DMS79 treated with DMSO at 0.1 percent for 48 hours (cell line): ENCODE measurements at regions not wholly inside any gene's neighbourhood (a gene's known extent, or its start where the extent isn't known, plus 50 kb on each side); places are given as distances from the start of the nearest gene placed in this dataset.
"Not testable (repeated sequence)": the region's sequence is repeated elsewhere in the genome, so short reads cannot be mapped to it uniquely, and the experiment has no call there.

ENCODE experiments used
- DNase-seq: peaks from one replicate; lab custom pipeline; 2025; lab: John Stamatoyannopoulos, UW

- no peak for DNase-seq
Observed at GRCh38 chr11:87463486-87464102, 425.9 kb downstream of the TMEM135 start.

DNA sequence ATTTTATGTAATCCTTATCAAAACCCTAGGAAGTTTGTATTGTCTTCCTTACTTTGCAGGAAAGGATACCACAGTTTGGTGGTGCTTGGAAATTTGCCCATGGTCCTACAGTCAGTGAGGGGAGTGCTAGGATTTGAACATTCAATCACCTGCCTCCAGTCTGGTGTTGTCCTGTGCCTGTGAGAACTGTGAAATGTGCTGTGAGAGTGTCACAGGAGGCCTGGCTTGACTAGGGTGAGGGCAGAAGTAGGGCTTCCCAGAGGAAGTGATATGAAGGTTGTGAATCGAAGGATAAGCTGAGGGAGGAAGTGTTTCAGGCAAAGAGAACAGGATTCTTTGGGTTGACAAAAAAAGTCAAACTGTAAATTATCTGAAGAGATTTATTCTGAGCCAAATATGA lies 424.4 kb downstream of the TMEM135 start:
- DNase-seq, result no peak

GRCh38 chr11:87460842-87461637 lies 423.3 kb downstream of the TMEM135 start:
- no peak for DNase-seq

GRCh38 chr11:87460279-87460678 lies 422.5 kb downstream of the TMEM135 start:
- DNase-seq, result no peak

GRCh38 chr11:87459351-87459750 lies 421.6 kb downstream of the TMEM135 start:
- DNase-seq, result no peak

DNA sequence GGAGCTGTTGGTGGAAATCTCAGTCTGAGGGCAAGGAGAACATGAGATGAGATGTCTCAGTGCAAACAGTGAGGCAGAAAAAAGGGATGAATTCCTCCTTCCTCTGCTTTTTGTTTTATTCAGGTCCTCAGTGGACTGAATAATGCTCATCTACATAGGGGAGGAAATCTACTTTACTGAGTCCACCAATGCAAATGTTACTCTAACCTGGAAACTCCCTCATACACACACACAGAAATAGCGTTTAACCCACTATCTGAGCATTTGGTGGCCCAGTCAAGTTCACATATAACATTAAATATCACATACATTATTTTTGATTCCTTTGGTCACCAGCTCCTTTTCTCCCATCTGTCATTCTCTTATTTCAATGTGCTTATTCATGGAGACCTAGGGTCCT lies 418.8 kb downstream of the TMEM135 start:
- no peak for DNase-seq

DNA sequence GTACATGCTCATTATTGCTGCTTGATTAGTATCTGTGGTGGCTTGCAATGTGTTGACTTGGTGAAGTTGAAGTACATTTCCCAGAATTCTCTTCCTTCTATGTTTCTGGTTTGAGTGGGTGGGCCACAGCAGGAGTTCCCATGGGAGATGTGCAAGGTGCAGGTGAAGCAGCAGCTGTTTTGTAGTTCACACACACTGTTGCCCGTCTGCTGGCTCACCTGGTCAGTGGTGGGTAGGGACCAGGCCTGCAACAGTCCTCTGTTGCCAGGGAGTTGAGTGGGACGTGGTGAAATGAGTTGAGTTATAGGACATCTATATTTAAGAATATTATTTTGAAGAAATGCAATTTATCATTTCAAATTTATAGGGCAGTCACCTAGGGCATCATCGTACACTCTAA lies 417.4 kb downstream of the TMEM135 start:
- no peak for DNase-seq

DNA sequence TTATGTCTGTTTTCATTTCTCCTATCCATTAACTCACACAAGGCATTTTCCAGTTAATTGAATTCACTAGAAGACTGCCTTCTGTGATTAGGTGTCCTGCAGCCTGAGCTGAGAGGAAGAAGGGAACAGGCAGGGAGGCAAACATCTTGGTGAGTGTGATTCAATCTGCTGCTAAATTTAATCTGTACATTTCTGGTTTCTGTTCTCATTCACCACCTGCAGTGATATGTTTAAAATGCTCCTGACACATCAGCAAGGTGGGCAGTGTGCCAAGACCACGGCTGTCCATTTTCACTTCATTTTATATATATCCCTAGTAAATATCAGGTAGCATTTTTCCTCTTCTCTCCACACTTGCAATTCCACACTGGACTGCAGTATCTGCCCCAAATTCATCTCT lies 416.5 kb downstream of the TMEM135 start:
- no peak for DNase-seq

GRCh38 chr11:87453531-87454089 lies 415.9 kb downstream of the TMEM135 start:
- no peak for DNase-seq

DNA sequence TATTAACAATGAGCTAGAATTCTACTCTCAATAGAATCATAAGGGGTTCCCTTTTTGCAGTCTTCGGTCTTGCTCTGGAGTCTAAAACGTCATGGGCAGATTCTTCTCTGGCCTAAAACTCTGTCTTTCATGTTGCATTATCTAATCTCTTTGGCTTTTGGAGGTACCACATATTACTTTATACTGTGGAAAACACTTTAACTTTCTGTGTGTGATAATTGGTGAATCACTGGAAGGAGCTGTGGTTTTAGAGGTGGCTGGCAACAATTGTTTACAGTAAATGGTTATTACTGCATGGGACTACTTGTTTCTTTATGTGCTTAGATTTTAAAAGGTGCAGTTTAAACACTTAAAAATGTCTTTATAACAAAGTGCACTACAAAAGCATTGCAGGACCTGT lies 414.3 kb downstream of the TMEM135 start:
- DNase-seq, result not testable (repeated sequence)

GRCh38 chr11:87451395-87451794 lies 413.7 kb downstream of the TMEM135 start:
- DNase-seq, result no peak

GRCh38 chr11:87447606-87448005 lies 409.9 kb downstream of the TMEM135 start:
- no peak for DNase-seq

DNA sequence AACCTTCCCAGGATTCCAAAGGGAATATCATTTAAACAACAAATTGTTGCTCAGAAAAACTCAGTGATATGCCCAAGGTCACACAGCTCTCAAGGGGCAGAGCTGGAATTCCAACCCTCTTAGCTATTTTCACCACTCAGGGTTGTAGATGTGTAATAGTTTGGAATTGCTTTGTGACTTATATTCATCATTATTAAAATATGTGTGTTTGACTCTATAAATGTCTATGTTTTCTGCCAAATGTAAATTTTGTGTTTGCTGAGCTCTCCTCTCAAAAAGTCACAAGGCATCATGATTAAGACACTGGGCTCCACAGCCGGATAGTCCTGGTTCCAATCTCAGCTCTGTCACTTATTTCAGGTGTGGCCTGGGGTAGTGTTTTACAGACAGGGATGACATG lies 407.3 kb downstream of the TMEM135 start:
- DNase-seq, result no peak

GRCh38 chr11:87443707-87444106 lies 406.0 kb downstream of the TMEM135 start:
- DNase-seq, result no peak

GRCh38 chr11:87440076-87440770 lies 402.5 kb downstream of the TMEM135 start:
- no peak for DNase-seq

- DNase-seq, result no peak
Observed at GRCh38 chr11:87438416-87438815, 400.7 kb downstream of the TMEM135 start.

GRCh38 chr11:87437844-87438223 lies 400.1 kb downstream of the TMEM135 start:
- no peak for DNase-seq

DNA sequence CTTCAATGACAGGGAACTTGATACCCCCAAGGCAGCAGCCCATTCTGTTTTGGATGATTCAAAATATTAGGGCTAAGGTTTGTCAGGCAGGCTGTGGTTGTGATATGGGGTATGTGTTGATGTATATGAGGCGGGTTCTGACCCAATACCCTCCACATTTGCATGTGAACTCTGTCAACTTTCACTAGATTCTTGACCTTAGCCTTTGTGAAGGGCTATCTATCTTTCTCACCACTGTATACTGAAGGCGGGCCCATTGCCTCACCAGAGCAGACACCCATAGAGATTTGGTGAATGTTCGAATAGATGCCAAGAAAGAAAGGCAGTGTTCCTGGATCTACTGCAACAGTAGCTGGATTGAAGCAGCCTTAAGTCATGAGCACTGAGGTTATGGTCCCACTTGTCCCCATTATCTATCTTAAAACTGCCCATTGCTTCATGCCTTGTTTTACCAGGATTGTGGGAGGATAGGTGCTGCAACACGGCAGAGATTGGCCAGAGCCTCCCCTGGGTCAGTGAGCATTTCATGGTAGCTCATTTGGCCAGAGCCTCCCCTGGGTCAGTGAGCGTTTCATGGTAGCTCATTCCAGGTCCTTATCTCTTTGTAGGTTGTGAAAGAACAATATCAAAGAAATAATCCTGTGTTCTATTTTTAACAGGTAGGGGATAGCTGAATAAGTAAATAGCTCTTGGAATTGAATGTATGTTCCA lies 399.6 kb downstream of the TMEM135 start:
- no peak for DNase-seq

- DNase-seq, result no peak
Observed at GRCh38 chr11:87432022-87432421, 394.3 kb downstream of the TMEM135 start.

DNA sequence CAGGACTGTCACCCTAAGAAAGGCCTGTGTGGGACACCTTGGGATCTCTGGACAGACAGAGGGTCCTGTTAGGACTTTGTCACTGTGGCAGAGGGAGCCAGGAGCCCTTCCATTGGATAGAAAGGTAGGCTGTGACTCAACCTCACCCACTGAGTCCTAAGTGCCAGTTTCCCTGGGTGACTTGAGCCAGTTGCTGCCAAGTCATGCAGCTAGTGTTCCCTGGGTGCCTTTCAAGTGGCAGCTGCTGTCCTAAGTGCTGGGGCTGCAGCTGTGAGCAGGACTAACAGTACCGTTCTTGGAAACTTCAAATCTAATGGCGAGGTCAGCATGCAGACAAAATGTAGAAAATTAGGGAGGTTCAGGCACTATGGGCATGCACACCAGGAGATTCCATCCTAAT lies 393.7 kb downstream of the TMEM135 start:
- DNase-seq, result no peak

DNA sequence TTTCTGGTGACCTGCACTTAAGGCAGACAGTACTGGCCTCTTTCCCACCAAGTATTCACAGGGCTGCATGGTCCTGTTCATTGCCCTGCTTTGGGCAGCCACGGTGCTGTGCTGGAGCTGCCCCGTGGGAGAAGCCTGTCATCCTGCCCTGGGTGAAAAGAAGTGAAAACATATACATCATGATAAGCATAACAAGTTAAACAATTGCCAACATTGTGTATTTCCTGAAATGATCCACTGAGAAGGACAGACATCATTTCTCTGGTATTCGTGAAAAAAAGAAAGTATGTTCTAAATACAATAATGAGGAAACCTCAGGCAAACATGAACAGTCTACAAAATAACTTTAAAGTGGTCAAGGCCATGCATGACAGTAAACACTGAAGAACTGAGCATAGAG lies 393.1 kb downstream of the TMEM135 start:
- DNase-seq, result no peak

- no peak for DNase-seq
Observed at GRCh38 chr11:87429996-87430395, 392.3 kb downstream of the TMEM135 start.
